NT2/D1 (cell line): ENCODE measurements at regions not wholly inside any gene's neighbourhood (a gene's known extent, or its start where the extent isn't known, plus 50 kb on each side); places are given as distances from the start of the nearest gene placed in this dataset.

Experiments used
- DNase-seq: peaks from one replicate; pipeline ENCODE4 v3.0.0-alpha.2; 2011; ENCODE audit warnings: low read depth, low spot score
- H3K27me3 ChIP-seq: 2 replicates; pipeline ENCODE4 v1.6.0; 2011; ENCODE audit warnings: mild to moderate bottlenecking; ENCODE audit not compliant: insufficient read length, insufficient read depth
- H3K36me3 ChIP-seq: 2 replicates; pipeline ENCODE4 v1.6.1; 2011; ENCODE audit warnings: mild to moderate bottlenecking, low read length, mixed read lengths; ENCODE audit not compliant: insufficient read depth, insufficient read length
- H3K4me1 ChIP-seq: 2 replicates; pipeline ENCODE4 v1.5.1; 2011; ENCODE audit not compliant: insufficient read depth, insufficient read length
- H3K4me3 ChIP-seq: 2 replicates; pipeline ENCODE4 v1.5.1; 2011; ENCODE audit warnings: low read depth; ENCODE audit not compliant: insufficient read length
- H3K9ac ChIP-seq: 2 replicates; pipeline ENCODE4 v1.6.0; 2011; ENCODE audit warnings: low read depth; ENCODE audit not compliant: insufficient read length
- H3K9me3 ChIP-seq: 2 replicates; pipeline ENCODE4 v1.5.1; 2011; ENCODE audit warnings: mild to moderate bottlenecking, low read length; ENCODE audit not compliant: insufficient read depth
- SUZ12 ChIP-seq: IDR thresholded peaks from 2 replicates; pipeline ENCODE4 v1.6.1; 2011; ENCODE audit not compliant: insufficient read length, insufficient read depth; ENCODE audit errors: extremely low read depth
- YY1 ChIP-seq: IDR thresholded peaks from 2 replicates; pipeline ENCODE4 v1.6.1; 2011; ENCODE audit not compliant: insufficient read length, insufficient read depth
- ZNF274 ChIP-seq: IDR thresholded peaks from 2 replicates; pipeline ENCODE4 v1.6.1; 2011; ENCODE audit warnings: mild to moderate bottlenecking, low read depth, low read length

- no peaks in the 10 kb centered on the region for H3K36me3 ChIP-seq
- no peak overlapping the region for H3K4me3 ChIP-seq
- no peak for DNase-seq
- H3K9ac ChIP-seq, result no peak overlapping the region
- H3K27me3 ChIP-seq, result no peaks in the 10 kb centered on the region
- H3K4me1 ChIP-seq, result no peaks in the 10 kb centered on the region
- TF ChIP-seq ZNF274, result no peak
- TF ChIP-seq SUZ12, result no peak
- no peak for TF ChIP-seq YY1
- no peaks in the 10 kb centered on the region for H3K9me3 ChIP-seq
Observed at GRCh38 chr2:221137385-221137784, 434.7 kb downstream of the EPHA4 start.

- DNase-seq, result no peak
- H3K4me1 ChIP-seq, result no peaks in the 10 kb centered on the region
- no peak overlapping the region for H3K4me3 ChIP-seq
- H3K9ac ChIP-seq, result no peak overlapping the region
- no peaks in the 10 kb centered on the region for H3K36me3 ChIP-seq
- no peak for TF ChIP-seq YY1
- H3K27me3 ChIP-seq, result no peaks in the 10 kb centered on the region
- H3K9me3 ChIP-seq, result no peaks in the 10 kb centered on the region
Observed at GRCh38 chr2:221142341-221142740, 429.8 kb downstream of the EPHA4 start.

- no peaks in the 10 kb centered on the region for H3K9me3 ChIP-seq
- H3K36me3 ChIP-seq, result no peaks in the 10 kb centered on the region
- H3K4me3 ChIP-seq, result no peak overlapping the region
- TF ChIP-seq ZNF274 (no peak), YY1 (no peak)
- DNase-seq, result no peak
- H3K27me3 ChIP-seq, result no peaks in the 10 kb centered on the region
- no peaks in the 10 kb centered on the region for H3K4me1 ChIP-seq
- no peak overlapping the region for H3K9ac ChIP-seq
Observed at GRCh38 chr2:221143231-221143630, 428.9 kb downstream of the EPHA4 start.

- H3K27me3 ChIP-seq, result no peaks in the 10 kb centered on the region
- no peak for TF ChIP-seq YY1
- TF ChIP-seq SUZ12, result no peak
- TF ChIP-seq ZNF274, result no peak
- H3K4me3 ChIP-seq, result no peak overlapping the region
- H3K9me3 ChIP-seq, result no peaks in the 10 kb centered on the region
- H3K9ac ChIP-seq, result no peak overlapping the region
- H3K36me3 ChIP-seq, result no peaks in the 10 kb centered on the region
- no peak for DNase-seq
- no peaks in the 10 kb centered on the region for H3K4me1 ChIP-seq
Observed at GRCh38 chr2:221144909-221145308, 427.2 kb downstream of the EPHA4 start.

GRCh38 chr2:221145396-221145795, 426.7 kb downstream of the EPHA4 start:
- H3K27me3 ChIP-seq, result no peaks in the 10 kb centered on the region
- H3K36me3 ChIP-seq, result no peaks in the 10 kb centered on the region
- DNase-seq, result no peak
- H3K4me3 ChIP-seq, result no peak overlapping the region
- H3K4me1 ChIP-seq, result no peaks in the 10 kb centered on the region
- no peaks in the 10 kb centered on the region for H3K9me3 ChIP-seq
- TF ChIP-seq YY1 (no peak), ZNF274 (no peak), SUZ12 (no peak)
- H3K9ac ChIP-seq, result no peak overlapping the region

- Histone ChIP-seq H3K4me3 (no peak overlapping the region), H3K9me3 (no peaks in the 10 kb centered on the region), H3K9ac (no peak overlapping the region), H3K36me3 (no peaks in the 10 kb centered on the region), H3K27me3 (no peaks in the 10 kb centered on the region), H3K4me1 (no peaks in the 10 kb centered on the region)
- DNase-seq, result no peak
- TF ChIP-seq ZNF274 (no peak), YY1 (no peak), SUZ12 (no peak)
Observed at GRCh38 chr2:221153226-221153625, 418.9 kb downstream of the EPHA4 start.

- Histone ChIP-seq H3K36me3 (no peaks in the 10 kb centered on the region), H3K9ac (no peak overlapping the region), H3K27me3 (no peaks in the 10 kb centered on the region), H3K9me3 (no peaks in the 10 kb centered on the region), H3K4me3 (no peak overlapping the region), H3K4me1 (no peaks in the 10 kb centered on the region)
- TF ChIP-seq SUZ12 (no peak), ZNF274 (no peak), YY1 (no peak)
- DNase-seq, result no peak
Observed at GRCh38 chr2:221154176-221154575, 417.9 kb downstream of the EPHA4 start.

- Histone ChIP-seq H3K27me3 (no peaks in the 10 kb centered on the region), H3K36me3 (no peaks in the 10 kb centered on the region), H3K4me3 (no peak overlapping the region), H3K4me1 (no peaks in the 10 kb centered on the region), H3K9ac (no peak overlapping the region), H3K9me3 (no peaks in the 10 kb centered on the region)
- DNase-seq, result no peak
- no peak for TF ChIP-seq SUZ12
- no peak for TF ChIP-seq YY1
- TF ChIP-seq ZNF274, result no peak
Observed at GRCh38 chr2:221156062-221156734, 415.9 kb downstream of the EPHA4 start.
